ENCODE measurements at regions not wholly inside any gene's neighbourhood (a gene's known extent, or its start where the extent isn't known, plus 50 kb on each side); places are given as distances from the start of the nearest gene placed in this dataset.

GRCh38 chr6:97645757-97646156, 362.7 kb upstream of the MMS22L start:
- no peak for TF ChIP-seq CTCF (conservative IDR thresholded peaks at IDR 0.05; ENCODE audit: low read depth, low read length)
- DNase-seq (ENCODE audit: low read depth) = no peak
- no peak overlapping the region for H3K4me3 ChIP-seq (ENCODE audit: low read depth, low read length)

- no peak for TF ChIP-seq CTCF (conservative IDR thresholded peaks at IDR 0.05; ENCODE audit: low read depth, low read length)
- no peak overlapping the region for H3K4me3 ChIP-seq (ENCODE audit: low read depth, low read length)
- no peak for DNase-seq (ENCODE audit: low read depth)
Observed at GRCh38 chr6:97653076-97653475, 370.1 kb upstream of the MMS22L start.

GRCh38 chr6:97653517-97653916, 370.5 kb upstream of the MMS22L start:
- no peak overlapping the region for H3K4me3 ChIP-seq (ENCODE audit: low read depth, low read length)
- no peak for DNase-seq (ENCODE audit: low read depth)
- TF ChIP-seq CTCF (conservative IDR thresholded peaks at IDR 0.05; ENCODE audit: low read depth, low read length) = no peak

- no peak for TF ChIP-seq CTCF (conservative IDR thresholded peaks at IDR 0.05; ENCODE audit: low read depth, low read length)
- no peak for DNase-seq (ENCODE audit: low read depth)
- no peak overlapping the region for H3K4me3 ChIP-seq (ENCODE audit: low read depth, low read length)
Observed at GRCh38 chr6:97654674-97655073, 371.7 kb upstream of the MMS22L start.

GRCh38 chr6:97656236-97656635, 373.2 kb upstream of the MMS22L start:
- DNase-seq (ENCODE audit: low read depth) = no peak
- TF ChIP-seq CTCF (conservative IDR thresholded peaks at IDR 0.05; ENCODE audit: low read depth, low read length) = no peak

GRCh38 chr6:97656706-97657350, 373.8 kb upstream of the MMS22L start:
- no peak for DNase-seq (ENCODE audit: low read depth)
- no peak overlapping the region for H3K4me3 ChIP-seq (ENCODE audit: low read depth, low read length)
- no peak for TF ChIP-seq CTCF (conservative IDR thresholded peaks at IDR 0.05; ENCODE audit: low read depth, low read length)

More at GRCh38 chr6:97656236-97656635, 373.2 kb upstream of the MMS22L start:
- H3K4me3 ChIP-seq (ENCODE audit: low read depth, low read length) = no peak overlapping the region

GRCh38 chr6:97658090-97658489, 375.1 kb upstream of the MMS22L start:
- H3K4me3 ChIP-seq (ENCODE audit: low read depth, low read length) = no peak overlapping the region
- TF ChIP-seq CTCF (conservative IDR thresholded peaks at IDR 0.05; ENCODE audit: low read depth, low read length) = no peak

More at GRCh38 chr6:97658090-97658489, 375.1 kb upstream of the MMS22L start:
- no peak for DNase-seq (ENCODE audit: low read depth)

Data from epithelial cell of proximal tubule (primary cell).